GM18858 (cell line): ENCODE measurements at regions not wholly inside any gene's neighbourhood (a gene's known extent, or its start where the extent isn't known, plus 50 kb on each side); places are given as distances from the start of the nearest gene placed in this dataset.
A peak's percentile ranks its signal among the peaks of the same experiment; 100 is the strongest.

Source experiments
- ATAC-seq: cut with Tn5 transposase; IDR thresholded peaks from one replicate; pipeline ENCODE4 v1.9.1; 2021; ENCODE audit not compliant: unreplicated experiment

DNA sequence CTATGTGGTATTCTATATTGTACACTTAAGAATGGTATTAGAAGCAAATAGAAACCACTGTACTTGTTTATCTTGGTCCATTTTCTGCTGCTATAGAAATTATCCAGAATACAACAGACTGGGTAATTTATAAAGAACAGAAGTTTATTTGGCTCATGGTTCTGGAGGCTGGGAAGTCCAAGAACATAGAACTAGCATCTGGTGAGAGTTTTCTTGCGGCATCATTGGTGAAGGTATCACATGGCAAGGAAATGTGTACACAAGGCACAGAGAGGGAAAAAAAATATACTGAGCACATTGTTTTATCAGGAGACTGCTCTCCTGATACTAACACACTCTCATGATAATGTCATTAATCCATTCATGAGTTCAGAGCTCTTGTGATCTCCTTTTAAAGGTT is 130.3 kb upstream of the STXBP6 start:
- no peak for ATAC-seq

DNA sequence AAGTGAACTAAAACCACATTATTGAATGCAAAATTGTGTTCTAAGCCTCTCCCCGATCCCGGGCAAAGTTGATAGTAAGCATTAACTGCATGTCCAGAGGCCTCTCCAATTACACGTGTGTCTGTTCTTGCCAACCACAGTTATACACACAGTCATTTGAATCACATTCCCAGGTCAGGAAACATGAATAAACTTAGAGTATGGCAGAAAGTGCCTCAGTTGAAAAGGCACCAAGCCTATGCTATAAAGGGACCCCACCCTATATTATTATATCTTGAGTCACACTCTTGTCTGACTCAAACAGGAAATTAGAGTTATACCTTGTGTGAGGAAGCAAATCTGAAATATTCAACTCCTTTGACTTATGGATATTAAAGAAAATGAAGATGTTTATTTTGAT is 128.3 kb upstream of the STXBP6 start:
- ATAC-seq: no peak

DNA sequence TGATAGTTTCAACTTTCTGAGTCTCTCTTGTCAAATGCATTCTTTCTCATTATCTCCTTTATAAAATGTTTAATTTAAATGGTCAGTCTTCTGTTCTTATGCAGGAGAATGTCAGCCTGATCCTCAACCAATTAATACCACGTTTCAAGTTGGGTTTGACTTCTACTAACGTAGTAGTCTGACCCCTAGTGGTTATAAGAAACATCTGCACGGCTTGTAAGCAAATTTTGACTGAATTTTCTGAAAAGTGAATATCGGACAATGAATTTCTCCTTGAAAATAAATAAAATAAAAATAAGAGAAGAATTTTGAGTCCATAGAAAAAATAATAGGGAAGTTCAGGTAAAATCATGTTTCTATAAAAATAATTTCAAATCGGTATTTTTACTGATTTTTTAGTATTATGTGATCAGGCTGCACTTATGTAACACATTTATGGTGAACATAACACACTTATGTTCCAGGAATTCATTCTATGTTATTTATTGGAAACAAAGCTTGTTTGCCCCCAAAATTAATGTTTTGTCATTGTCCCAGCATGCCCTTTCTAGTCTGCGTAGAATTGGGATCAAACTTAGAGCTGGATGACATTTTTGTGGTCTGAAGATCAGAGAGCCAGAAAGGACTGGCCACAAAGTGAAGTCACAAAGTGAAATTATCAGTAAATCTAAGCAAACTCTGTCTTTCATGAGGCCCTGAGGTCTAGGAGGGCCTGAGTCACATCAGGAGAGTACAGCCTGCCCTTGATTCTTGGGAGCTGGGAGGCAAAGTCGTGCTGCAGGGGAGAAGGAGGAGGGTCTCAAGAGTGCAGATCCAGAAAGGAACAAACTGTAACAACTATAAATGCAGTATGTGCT is 101.2 kb upstream of the STXBP6 start:
- ATAC-seq: no peak

DNA sequence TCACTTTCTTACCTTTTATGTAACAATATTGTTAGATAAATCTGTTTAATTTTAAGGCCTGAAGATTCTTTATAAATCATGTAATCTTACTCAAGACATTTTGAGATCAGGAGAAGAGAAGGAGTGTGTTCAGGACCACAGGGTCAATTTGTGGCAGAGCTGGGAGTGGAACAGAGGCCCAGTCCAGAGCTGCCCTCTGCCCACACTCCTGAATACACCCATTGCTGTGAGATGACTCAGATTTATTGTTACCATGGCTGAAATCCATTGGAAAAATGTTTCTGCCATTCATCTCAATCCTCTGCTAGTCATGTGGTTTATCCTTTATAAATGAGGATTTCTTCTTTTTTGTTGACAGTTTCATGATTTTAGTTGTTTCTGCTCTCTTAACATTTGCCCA is 100.5 kb upstream of the STXBP6 start:
- ATAC-seq: no peak

DNA sequence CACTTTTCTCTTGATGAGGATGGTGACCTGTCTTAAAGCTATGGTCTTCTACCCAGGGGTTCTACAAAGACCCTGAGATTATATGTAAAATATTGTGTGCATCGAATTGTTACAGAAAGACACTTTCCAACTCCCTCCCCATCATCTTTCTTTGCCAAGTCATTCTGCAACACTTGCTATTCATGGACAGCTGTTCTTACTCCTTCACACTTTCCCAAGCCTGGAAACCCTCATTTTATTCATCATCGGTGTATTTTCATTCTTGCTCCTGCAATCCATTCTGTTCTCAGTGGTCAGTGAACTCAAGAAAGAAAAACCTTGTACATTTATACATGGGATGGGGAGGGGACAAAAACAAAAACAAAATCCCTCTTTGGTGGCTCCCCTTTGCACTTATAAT is 90.5 kb upstream of the STXBP6 start:
- no peak for ATAC-seq

DNA sequence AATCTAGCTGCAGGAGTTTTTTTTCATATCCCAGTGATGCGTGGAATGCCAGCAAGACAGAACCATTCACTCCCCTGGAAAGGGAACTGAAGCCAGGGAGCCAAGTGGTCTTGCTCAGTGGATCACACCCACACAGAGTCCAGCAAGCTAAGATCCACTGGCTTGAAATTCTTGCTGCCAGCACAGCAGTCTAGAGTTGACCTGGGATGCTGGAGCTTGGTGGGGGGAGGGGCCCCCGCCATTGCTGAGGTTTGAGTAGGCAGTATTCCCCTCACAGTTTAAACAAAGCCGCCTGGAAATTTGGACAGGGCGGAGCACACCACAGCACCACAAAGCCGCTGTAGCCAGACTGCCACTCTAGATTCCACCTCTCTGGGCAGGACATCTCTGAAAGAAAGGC is 86.9 kb upstream of the STXBP6 start:
- ATAC-seq: no peak

DNA sequence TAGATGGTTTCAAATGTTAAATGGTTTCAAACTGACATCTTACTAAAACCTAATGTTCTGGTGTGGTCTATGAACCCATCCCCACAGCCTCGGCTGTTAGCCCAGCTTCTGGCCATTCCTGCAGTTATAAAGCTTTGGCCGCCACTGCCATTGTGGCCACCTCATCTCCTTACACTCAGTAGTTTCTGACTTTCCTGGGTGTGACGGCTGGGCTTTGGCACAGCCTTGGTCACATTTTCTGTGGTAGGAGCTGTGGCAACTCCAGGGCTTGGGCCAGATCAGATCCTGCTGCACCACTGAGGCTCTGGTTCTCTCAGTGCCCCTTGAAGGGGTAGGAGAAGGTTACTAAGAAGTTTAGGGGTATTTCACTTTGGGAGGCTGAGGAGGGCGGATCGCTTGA is 84.2 kb upstream of the STXBP6 start:
- no peak for ATAC-seq

DNA sequence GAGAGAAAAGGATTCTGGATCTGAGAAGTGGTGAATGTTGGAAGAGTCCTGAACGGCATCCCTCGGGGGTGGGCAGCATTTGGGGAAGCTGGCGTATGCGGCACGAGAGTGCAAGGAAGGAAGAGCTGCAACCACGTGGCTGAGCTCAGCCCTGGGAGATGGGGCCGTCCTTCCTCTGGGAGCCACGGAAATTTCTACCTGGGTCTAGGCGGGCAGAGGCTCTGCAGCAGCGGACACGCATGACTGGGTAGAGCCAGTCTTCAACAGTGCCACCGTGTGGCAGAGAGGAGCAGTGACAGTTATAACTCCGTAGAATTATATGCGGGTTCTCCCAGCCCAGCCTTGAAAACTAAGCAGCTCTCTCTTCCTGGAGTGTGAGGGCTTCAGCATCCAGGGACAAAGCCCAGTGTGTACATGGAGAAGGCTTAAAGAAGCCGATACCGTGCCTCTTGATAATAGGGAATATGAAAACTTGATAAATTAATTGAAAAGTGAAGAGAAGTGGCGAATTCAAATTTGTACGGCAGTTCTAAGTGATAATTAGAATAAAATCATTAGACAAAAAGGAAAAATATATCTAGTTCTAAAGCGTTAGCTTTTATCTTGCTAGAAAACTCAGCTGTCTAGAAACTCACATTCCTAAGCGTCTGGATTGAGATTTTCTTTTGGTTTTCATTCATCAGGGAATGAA is 82.9 kb upstream of the STXBP6 start:
- peak; percentile 81 for ATAC-seq

DNA sequence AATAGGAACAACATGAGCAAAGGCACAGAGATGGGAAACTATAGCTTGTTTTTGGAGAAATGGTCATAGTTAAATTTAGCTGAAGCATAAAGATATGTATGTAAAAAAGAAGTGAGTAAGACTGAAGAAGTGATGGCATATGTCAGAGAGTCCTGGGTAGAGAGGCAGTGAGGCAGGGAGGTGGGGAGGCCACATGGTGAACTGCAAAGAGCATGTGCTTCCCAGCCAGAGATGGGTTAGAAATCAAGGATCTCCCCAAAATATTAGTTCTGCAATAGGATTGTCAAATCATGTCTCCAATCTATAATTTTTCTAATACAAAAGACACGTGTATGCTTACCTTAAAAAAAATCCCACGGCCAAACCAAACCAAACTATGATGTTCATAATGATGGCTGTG is 82.1 kb upstream of the STXBP6 start:
- no peak for ATAC-seq

DNA sequence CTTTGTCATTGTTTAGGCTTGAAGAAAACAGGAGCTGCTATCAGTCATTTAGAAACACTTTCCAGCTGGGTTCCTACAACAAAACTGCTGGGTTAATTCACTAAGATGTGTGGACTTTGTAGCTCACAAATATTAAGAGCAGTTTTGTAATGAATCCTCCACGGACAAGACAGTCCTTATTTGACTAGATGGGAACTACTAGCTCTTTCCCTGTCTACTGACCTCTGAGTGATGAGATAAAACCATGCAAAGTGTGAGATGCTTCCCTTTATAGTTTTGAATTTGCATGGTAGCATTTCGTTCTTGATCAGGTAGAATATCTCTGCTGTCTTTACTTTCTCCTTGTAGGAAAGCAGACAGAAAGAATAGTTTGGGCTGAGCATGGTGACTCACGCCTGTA is 72.9 kb upstream of the STXBP6 start:
- no peak for ATAC-seq

DNA sequence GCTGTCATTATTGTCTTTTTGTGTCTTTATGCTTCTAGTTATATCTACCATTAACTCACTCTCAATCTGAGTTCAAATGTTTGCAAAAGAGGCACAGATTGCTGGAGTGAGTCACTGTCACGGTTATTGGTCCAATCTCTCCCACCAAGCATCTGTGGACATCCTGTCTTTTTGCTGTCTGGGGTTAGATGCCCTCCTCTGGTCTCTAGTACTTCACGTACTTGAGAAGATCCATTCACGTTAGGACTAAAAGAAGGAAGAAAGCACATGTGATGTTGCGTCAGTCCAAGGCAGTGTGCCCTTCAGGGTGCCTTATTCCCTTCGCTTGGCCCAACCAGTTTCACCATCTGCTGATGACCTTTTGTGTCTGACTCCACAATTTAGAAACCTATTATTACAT is 72.3 kb upstream of the STXBP6 start:
- ATAC-seq: no peak

DNA sequence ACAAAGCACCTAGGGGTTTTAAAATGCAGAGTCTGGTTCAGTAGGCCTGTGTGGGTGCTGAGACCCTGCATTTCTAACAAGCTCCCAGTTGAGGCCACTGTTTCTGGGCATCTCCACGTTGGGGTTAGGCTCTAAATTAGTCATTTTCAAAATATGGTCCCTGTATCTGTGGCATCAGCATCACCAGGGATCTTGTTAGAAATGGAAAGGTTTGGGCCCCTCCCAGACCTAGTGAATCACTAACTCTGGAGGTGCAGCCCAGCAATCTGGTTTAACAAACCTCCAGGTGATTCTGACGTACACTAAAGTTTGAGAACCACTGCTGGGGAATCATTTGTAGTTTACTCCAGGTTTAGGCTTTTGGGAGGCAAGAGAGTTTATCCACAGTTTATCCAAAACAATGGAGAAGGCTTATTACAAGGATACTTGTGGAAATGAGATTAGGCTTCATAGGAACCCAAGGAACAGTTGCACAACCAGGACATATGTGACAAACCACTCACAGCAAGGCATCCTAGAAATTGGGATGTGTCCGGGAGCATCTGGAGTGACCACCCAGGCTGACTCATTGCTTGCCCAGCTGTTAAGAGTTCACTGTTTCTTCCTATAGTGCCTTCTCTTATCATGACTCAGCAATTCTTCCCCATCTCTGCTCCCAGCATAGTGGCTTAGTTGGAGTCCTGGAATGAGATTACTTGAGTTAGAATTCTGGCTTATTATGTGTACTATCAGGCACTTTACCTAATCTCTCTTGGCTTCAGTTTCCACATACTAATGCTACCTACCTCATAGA is 71.6 kb upstream of the STXBP6 start:
- no peak for ATAC-seq

DNA sequence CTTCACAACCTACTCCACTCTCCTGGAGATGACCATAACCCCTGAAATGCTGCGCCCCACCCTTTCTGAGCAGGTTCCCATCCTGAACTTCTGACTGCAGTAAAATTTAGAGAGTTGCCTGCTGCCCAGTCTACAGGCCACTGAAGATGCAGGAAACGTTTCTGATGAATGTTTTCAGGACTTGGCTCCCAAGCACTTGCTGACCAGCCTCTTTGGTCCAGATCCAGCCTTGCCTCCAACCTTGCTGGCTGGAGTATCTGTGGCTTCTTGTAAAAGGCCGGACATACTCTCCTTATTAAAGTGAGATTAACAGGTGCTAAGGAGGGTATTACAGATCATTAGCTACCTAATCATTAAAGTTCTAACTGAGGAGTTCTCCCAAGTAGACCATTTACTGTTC is 70.3 kb upstream of the STXBP6 start:
- ATAC-seq: no peak

DNA sequence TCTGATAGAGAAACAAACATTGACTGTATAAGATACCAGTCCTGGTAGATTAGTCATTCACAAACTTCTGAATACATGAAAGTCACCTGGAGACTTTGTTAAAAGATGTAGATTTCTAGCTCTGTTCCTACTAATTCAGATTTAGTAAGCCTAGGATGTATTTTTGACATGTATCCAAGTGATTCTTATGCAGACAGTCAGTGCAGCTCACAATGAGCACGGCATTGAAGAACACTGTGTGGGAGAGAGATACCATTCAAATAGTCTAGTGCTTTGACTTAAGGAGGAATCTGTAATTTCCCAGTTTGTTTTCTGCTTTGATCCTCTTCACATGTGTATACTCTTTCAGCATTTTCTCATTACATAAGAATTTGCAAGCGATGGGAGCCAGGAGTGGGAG is 68.7 kb upstream of the STXBP6 start:
- no peak for ATAC-seq

DNA sequence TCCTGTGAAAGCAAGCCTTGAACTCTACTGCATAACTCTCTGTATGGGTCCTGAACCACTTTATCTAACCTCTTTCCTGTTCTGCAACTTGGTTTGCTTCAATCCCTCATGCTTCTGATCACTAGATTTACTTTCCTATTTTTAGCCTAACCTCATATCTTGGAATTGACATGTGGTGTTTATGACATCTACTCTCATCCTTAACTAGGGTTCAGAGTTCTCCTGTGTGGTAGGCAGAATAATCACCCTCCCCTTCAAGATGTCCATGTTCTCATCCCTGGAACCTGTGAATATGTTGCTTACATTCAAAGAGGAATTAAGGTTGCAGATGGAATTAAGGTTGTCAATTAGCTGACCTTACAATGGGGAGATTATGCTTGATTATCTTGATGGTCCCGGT is 67.4 kb upstream of the STXBP6 start:
- ATAC-seq: no peak

DNA sequence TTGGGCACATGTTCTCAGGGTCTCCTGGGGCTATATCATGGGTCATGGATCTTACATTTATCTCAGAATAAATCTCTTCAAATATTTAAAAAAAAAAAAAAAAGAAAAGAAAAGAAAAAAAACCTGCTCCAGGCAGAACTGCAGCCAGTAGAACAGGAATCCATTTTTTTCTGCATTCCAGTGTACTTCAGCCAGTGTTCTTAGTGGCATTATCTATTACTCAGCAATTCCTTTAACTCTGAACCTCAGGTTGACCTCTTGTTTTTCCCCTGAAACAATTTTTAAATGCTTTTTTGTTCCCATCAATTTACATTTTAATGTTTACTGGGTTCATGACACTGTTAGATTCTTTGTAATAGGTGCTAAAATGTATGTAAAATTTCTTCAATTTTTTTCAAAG is 66.7 kb upstream of the STXBP6 start:
- ATAC-seq: no peak

DNA sequence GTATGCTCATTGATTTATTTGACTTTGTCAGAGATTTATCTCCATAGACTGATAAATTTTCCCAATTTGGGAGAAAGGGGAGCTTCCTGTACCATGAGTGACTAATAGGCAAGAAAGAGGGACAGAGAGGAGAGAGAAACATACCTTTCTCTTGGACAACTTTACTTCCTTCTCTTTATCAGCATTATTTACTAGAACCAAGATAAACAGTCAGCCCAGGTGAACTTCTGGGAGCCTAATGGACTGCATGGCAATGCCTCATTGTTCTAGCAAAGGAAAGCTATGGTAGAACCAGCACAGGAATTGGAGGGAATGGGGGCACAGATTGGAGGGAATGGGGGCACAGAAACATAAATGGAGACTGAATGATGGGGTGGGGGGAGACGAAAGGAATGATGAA is 63.4 kb upstream of the STXBP6 start:
- ATAC-seq: no peak

DNA sequence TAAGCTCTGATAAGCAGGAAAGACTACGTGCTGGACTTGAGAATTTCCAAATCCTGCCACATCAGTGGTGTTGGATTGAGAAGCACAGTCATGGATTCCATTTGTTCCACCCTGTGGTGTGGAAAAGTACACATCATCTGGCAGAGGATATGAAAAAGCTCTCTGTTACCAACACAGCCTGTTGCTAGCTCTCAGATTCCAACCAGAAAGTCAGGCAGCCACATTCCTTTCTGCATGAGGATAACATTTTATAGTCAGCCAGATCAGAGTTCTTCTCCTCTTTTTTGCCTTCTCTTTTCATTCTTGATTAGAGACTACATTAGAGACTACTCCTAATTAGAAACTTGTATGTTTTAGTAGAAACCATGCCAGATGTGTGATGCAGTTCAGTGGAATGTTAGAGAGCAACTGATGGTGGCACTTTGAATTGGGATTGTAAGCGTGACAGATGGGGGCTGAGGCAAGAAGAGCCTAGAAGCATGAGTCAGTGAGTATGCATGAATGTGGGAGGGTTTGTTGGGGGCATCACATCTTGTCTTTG is 61.2 kb upstream of the STXBP6 start:
- ATAC-seq: no peak

DNA sequence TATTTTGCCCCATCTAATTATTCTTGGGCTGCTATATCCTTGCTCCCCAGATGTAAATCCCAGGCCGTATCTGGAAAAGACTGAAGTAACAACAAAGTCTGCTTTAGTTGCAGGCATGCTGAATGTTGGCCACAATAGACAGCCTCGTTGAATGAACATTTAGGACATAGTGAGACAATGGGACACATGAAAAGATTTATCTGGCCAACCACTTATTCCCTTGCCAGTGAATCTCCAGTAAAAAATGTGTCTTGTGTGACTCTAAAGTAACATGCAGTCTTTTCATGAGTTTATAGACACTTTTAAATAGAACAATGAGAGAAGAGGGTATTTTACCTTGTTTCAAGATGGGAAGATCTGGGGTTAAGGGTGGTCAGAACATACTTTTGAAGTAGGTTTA is 60.2 kb upstream of the STXBP6 start:
- no peak for ATAC-seq

DNA sequence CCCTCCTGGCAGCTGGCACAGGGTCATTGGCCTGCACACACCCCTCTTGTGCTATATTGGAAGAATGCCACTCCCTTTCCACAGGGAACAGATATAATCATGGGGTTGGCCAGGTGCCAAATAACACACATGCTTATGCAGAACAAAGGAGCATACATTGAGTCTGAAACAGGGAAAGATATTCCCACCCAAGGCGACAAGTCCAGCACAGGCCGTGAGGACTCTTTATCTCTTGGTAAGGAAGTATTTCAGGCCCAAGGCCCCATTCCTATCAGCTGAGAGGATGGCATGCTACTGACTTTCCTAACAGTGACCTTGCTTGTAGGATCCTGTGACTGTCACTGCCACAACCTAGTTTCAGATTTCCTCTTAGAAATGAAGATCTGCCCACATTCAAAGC is 59.0 kb upstream of the STXBP6 start:
- ATAC-seq: no peak

DNA sequence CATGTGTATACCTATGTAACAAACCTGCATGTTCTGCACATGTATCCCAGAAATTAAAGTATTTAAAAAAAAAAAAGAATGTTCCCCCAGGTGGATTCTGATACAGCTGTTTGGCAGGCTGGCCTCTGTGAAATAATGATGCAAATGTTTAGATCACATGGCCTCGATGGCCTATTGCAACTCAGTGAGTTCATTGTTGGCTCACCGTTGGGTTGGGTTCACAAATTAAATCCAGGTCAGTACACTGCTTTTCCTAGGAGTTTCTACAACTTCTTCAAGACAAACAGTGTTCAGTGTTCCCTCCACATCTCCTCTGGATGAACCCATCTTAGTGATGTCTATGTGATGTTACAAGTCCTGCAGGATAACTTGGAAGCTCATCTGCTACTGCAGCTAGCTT is 58.3 kb upstream of the STXBP6 start:
- no peak for ATAC-seq

DNA sequence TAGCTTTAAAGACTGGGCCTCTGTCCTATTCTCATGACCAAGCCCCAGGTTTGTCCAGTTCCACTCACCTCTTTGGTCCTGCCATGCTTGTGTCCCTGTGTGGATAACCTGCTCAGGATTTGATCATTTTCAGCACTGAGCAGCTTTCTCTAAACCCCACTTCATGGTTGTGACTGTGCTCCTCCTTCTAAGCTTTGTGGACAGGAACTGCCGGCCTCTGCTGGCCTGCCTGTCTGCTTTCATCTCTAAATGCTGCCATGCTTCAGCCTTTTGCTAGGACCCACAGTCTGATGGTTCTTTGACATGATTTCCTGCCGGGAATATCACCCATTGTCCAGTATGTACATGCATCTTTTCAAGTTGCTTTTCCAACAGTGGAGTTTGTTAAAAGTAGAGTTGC is 53.9 kb upstream of the STXBP6 start:
- no peak for ATAC-seq
